ENCODE measurements at regions not wholly inside any gene's neighbourhood (a gene's known extent, or its start where the extent isn't known, plus 50 kb on each side); places are given as distances from the start of the nearest gene placed in this dataset.
"Not testable (repeated sequence)": the region's sequence is repeated elsewhere in the genome, so short reads cannot be mapped to it uniquely, and the experiment has no call there.

DNA sequence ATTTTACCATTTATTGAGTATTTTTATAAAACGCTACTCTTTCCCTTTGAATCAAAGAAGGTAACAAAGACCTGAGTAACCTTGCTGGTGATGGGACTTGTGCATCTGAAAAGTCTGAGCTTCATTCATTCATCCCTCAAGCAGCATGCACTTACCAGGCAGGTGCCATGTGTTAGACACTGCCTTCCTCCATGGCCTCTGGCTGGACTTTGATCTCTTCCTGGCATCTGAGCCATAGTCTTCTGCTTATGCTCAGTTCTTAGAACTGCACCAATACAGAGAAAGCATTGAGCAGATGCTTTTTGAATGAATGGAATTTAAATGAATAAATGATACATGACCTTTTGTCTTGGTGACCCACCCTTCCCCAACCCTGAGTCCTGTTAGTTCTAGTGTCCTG is 251.4 kb upstream of the COPS8 start:
- DNase-seq, result no peak

GRCh38 chr2:236835307-236836024 is 250.2 kb upstream of the COPS8 start:
- no peak for DNase-seq

- DNase-seq, result not testable (repeated sequence)
Observed at GRCh38 chr2:236836028-236836427, 249.7 kb upstream of the COPS8 start.

DNA sequence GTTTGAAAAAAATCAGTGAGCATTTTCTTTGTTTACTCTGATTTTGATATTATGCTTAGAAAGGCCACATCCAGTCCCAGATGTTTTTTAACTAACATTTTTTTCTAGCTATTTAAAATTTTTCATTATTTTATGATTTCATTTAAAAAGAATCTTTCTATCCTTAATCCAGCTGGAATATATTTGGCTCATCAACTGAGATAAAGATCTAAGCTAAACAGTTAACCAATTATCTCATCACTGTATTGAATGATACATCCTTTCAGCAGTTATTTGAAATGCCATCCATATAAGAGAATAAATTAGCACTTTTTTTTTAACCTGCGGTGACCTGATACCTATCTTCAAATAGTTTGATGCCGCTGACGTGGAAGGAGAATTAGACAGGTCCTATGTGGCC is 245.5 kb upstream of the COPS8 start:
- no peak for DNase-seq

DNA sequence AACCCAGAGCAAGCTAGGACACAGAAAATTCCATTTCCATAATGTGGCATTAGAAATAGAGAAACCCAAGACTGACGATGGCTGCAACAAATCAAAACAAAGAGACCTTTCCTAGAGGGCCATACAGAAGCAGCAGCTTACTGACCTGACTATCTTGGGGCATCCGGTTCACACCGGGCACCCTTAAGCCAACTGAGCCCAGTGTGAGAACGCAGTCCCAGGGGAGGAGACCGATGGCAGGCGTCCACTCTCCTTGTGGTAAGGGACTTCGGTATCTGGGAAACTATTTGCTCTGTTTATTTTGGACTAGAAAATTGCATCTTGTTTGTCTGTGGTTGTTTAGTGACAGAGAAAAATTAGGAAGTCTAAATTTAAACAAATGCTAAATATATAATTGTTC is 244.8 kb upstream of the COPS8 start:
- DNase-seq, result no peak

- DNase-seq, result no peak
Observed at GRCh38 chr2:236841389-236841788, 244.3 kb upstream of the COPS8 start.

- no peak for DNase-seq
Observed at GRCh38 chr2:236843161-236843968, 242.3 kb upstream of the COPS8 start.

- no peak for DNase-seq
Observed at GRCh38 chr2:236844711-236845110, 241.0 kb upstream of the COPS8 start.

DNA sequence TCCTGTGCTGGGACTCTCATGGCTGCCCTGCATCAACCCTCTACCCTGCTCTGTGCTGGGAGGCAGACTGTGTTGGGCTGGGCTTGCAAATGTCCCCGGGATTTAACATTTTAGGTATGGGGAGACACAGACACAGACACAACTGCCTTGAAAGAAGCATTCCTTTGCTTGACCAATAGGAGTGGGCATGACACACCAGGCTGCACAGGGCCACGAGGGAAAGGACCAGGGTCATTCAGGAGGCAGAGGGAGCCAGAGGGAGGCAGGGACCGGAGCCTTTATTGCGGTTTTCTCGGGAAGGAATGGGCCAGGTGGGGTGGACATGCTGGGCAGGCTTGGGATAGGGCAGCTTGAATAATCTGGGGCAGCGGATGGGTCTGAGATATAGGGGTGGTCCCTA is 238.7 kb upstream of the COPS8 start:
- no peak for DNase-seq

GRCh38 chr2:236847538-236848263 is 238.0 kb upstream of the COPS8 start:
- DNase-seq, result no peak

GRCh38 chr2:236848501-236848900 is 237.2 kb upstream of the COPS8 start:
- no peak for DNase-seq

DNA sequence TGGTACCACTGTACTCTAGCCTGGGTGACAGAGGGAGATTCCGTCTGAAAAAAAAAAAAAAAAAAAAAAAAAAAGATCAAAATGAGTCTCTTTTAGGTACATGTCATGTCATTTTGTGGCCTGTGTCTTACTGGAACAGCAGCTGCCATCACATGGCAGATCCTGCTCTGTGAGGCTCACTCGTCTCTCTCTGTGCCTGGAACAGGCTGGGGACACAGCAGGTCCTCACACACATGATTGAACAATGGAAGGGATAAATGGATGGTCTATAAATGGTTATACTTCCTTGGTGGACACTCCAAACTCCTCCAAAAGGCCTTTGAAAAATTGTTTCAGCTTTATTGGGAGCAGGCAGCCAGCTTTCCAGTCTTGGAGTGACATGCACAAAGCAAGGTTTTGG is 236.2 kb upstream of the COPS8 start:
- no peak for DNase-seq

DNA sequence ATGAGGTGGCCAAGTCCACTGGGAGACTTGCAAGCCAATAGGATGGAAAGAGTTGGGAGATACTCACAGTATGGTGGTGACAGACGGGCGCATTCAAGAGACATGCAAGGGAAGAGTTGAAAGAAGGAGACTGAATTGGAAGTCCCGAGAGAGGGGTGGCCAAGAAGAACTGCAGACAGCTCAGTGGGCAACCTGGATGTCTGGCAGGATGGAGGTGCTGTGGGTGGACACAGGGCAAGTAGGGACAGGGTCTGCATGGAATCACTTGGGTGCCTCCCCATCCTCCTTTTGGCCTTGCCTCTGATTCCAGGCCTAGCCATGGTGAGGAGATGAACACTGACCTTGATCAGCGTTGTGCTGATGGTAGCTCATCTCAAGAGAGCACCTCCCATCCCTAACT is 235.7 kb upstream of the COPS8 start:
- no peak for DNase-seq

- DNase-seq, result no peak
Observed at GRCh38 chr2:236851187-236851586, 234.5 kb upstream of the COPS8 start.

DNA sequence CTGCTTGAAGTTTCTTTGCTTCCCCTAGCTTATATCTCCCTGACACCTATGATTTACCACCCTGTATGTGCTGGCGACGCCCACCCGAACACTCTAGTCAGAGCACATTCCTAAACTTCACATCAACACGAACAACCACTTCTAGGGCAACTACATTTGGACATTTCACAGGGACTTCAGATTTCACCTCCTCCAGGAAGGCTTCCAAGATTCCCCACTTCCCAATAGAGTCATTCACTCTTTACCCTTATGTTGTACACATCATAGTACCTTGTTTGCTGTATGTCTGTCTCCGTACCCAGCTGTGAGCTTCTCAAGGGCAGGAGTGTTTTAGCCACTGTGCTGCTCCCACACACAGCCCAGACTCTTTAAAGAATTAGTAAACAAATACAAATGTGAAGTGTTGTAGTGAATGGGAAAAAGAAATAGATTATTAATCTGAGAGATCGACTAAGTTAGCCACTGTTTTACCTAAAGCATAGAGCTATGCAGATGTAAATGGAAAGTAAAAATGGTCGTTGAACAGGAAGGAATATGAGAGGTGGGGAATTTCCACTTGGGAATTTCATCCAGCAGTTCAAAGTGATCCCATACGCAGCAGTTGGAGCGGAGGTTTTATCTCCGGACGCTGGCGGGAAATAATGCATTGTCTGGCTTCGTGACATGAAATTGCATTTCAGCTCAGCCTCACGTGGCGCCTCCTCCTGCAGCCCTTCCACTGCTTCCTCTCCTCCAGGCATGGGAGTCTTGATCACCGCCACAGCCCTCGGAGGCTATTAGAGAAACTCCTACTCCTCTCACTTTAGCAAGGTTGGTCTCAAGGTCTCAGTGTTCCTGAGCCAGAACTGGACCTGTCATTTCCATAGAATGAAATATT is 233.4 kb upstream of the COPS8 start:
- no peak for DNase-seq

DNA sequence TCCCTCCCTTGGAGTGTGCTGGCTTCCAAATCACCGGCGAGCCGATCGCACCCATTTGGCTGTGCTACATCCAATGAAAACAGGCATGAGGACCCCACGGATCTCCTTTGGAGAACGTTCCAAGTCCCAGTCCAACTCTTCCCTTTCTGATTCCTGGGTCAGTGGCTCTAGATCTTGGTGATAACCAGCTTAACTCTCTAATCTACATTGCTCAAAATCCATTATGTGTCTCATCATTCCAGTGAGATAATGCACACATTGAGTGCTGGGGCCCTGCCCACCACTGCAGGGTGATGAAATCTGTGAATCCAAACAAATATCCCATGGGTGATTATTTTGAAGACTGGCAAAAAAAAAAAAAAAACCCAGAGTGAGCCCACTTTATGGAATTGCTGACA is 232.7 kb upstream of the COPS8 start:
- DNase-seq, result no peak

- DNase-seq, result no peak
Observed at GRCh38 chr2:236853585-236854051, 232.1 kb upstream of the COPS8 start.

DNA sequence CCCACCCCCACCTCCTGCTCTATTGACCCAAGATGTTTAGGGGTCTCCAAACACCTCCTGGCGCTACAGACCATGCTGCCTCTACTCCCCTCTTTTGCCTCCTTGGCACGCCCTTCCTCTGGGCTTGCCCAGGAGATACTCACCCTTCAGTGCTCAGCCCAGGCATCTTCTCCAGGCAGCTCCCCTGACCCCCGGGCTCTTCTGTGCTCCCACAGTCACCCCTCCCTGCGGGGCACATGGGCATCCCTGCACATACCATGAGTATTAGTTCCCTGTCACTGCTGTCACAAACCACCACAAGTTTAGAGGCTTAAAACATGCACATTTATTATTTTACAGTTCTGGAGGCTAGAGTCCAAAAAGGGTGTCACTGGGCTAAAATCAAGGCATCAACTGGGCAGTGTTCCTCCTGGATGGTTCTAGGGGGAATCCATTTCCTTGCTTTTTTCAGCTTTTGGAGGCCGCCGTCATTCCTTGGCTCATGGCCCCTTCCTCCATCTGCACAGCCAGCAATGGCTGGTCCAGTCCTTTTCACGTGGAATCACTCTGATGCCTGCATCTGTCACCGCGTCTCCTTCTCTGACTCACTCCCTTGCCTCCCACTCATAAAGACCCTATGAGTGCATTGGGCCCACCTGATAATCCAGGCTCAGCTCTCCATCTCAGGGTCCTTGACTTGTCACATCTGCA is 230.4 kb upstream of the COPS8 start:
- no peak for DNase-seq

DNA sequence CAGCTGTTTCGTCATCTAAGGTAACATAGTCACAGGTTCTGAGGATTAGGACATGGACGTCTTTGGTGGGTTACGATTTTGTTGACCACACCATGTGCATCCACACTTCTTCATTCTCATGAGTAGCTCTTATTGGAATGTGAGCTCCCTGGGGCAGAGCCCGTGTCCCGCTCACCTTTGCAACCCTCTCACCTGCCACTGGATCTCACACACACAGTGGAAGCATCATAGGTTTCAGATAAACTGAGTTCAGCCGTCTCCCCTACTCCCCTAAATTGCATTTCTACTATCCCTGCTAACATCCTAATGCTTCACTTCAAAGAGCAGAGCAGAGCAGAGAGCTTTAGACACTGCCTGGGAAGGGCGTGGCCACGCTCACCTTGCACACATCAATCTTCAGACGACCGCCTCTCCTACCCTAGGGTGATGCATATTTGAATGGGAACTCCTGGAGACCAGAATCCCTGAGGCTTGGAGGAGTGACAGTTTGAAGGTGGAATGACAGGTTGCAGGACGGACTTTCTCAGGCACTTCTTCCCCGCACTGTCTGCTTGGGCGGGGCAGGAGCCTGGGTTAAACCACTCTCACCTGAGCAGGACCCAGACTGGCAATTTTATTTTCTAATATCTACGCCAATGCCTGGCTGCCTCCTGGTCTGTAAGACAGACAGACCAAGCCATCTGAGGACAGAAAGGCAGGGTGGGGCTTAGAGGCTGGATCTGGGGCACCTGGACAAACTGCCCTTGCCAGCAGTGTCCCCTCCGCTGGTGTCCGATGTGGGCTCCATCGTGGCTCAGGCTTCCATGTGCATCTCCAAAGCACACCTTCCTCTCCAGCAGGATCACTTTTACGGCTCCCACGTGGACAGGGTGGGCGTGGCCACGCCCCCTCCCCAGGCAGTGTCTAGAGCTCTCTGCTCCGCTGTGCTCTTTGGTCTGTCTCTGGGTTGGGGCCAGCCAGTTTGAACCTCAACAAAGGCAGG is 229.5 kb upstream of the COPS8 start:
- DNase-seq, result no peak

DNA sequence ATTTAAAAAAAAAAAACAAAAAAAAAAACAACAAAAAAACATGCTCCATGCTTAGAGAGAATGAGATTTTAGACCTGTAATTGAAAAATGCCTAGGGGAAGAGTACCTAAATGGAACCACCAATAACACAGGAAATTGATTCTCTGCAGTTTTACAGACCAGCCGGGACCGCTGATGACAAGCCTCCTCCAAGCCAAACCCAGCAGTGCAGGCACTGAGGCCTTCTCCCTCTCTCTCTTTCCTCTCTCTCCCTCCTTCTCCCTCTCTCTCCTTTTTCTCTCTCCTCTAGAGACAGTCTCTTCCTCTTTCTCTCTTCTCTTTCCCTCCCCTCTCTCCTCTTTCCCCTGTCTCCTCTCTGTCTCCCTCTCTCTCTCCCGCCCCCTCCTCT is 228.8 kb upstream of the COPS8 start:
- DNase-seq, result no peak

DNA sequence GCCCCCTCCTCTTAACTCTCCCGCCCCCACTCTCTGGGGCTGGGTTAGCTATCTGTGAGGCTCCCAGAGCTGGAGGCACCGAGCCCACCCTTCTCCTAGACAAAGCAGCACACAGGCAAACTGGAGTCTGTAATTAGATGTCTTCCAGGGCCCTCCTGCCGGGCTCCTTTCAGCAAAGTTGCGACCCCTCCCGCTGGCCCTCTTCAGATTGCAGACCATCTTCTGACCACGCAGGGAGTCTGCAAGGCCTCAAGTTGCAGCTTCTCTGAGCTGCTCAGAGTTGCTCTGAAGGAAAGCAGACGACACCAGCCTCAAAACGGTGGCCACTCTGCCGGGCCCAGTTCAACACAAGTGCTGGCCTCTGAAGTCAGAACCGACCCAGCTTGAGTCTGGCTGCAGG is 228.4 kb upstream of the COPS8 start:
- no peak for DNase-seq

All from activated T-cell treated with anti-CD3 and anti-CD28 coated beads, Interleukin-2, amount 50 U/mL, for 1 hour (primary cell).